OCI-LY7 (cell line): ENCODE measurements at regions not wholly inside any gene's neighbourhood (a gene's known extent, or its start where the extent isn't known, plus 50 kb on each side); places are given as distances from the start of the nearest gene placed in this dataset.

ENCODE experiments used
- BruUV-seq: library from RNA; stranded (reverse); fragments of 400-500 nt; replicated peaks from 2 replicates; lab custom pipeline; 2021; lab: Mats Ljungman, UMichigan
- CTCF ChIA-PET: fragments of 300-600 bp; sonication (Branson Sonifier 250); formaldehyde crosslinking; loops from one replicate; lab custom pipeline; 2022; ENCODE audit warnings: antibody characterized with exemption; ENCODE audit not compliant: unreplicated experiment; lab: Charles Lee
- POLR2A ChIA-PET: fragments of 300-600 bp; sonication (Branson Sonifier 250); formaldehyde crosslinking; loops from one replicate; lab custom pipeline; 2022; ENCODE audit warnings: antibody characterized with exemption; lab: Charles Lee
- DNase-seq: peaks from one replicate; pipeline ENCODE4 v3.0.0-alpha.2; 2015; ENCODE audit warnings: low spot score
- H2AFZ ChIP-seq: fragments of 200-600 bp; sonication (generic), shearing (Covaris generic); 2 replicates; pipeline ENCODE4 v1.6.1; 2014; ENCODE audit warnings: mild to moderate bottlenecking, antibody characterized with exemption, low read length, moderate library complexity
- H3K27ac ChIP-seq: fragments of 200-600 bp; sonication (generic); 2 replicates; pipeline ENCODE4 v1.5.1; 2014; ENCODE audit warnings: mixed run types, low read depth, mild to moderate bottlenecking, moderate library complexity, low read length, inconsistent platforms; ENCODE audit not compliant: poor library complexity, severe bottlenecking
- H3K36me3 ChIP-seq: fragments of 200-600 bp; sonication (generic); 2 replicates; pipeline ENCODE4 v1.6.1; 2014; ENCODE audit warnings: mild to moderate bottlenecking, antibody characterized with exemption, low read length, moderate library complexity, mixed read lengths; ENCODE audit not compliant: insufficient read depth
- H3K4me1 ChIP-seq: fragments of 200-600 bp; sonication (generic); 2 replicates; pipeline ENCODE4 v1.5.1; 2014; ENCODE audit warnings: mild to moderate bottlenecking, low read length; ENCODE audit not compliant: insufficient read depth, poor library complexity, severe bottlenecking
- H3K4me2 ChIP-seq: fragments of 200-600 bp; sonication (generic); 2 replicates; pipeline ENCODE4 v1.6.1; 2014; ENCODE audit warnings: mild to moderate bottlenecking, low read length
- H3K4me3 ChIP-seq: fragments of 200-600 bp; sonication (generic); 2 replicates; pipeline ENCODE4 v1.5.1; 2014; ENCODE audit warnings: mild to moderate bottlenecking, low read depth, low read length; ENCODE audit not compliant: poor library complexity, severe bottlenecking
- H3K79me2 ChIP-seq: fragments of 200-600 bp; sonication (generic); 2 replicates; pipeline ENCODE4 v1.6.1; 2016; ENCODE audit warnings: low read depth, mild to moderate bottlenecking, low read length, moderate library complexity, mixed read lengths; ENCODE audit not compliant: insufficient read depth
- H3K9me2 ChIP-seq: fragments of 200-600 bp; sonication (generic); 2 replicates; pipeline ENCODE4 v1.6.1; 2016; ENCODE audit warnings: mild to moderate bottlenecking, low read length, mixed read lengths; ENCODE audit not compliant: insufficient read depth
- H3K9me3 ChIP-seq: fragments of 200-600 bp; sonication (generic); 2 replicates; pipeline ENCODE4 v1.6.1; 2014; ENCODE audit warnings: mild to moderate bottlenecking, mixed run types, low read length, mixed read lengths
- H4K20me1 ChIP-seq: fragments of 200-600 bp; sonication (generic); 2 replicates; pipeline ENCODE4 v1.6.1; 2014; ENCODE audit warnings: mild to moderate bottlenecking, antibody characterized with exemption, low read length, moderate library complexity, mixed read lengths; ENCODE audit not compliant: insufficient read depth
- CTCF ChIP-seq: fragments of 200-600 bp; sonication (generic); conservative IDR thresholded peaks from 2 replicates; pipeline ENCODE4 v1.5.1; 2014; ENCODE audit warnings: mild to moderate bottlenecking, antibody characterized with exemption, low read length, moderate library complexity, mixed read lengths
- EZH2phosphoT487 ChIP-seq: fragments of 200-600 bp; sonication (generic); IDR thresholded peaks from 2 replicates; pipeline ENCODE4 v1.6.1; 2018; ENCODE audit warnings: low read depth, borderline replicate concordance, mild to moderate bottlenecking, mixed run types, antibody characterized with exemption, low read length, moderate library complexity, mixed read lengths
- intact Hi-C: fragments of 100-400 bp; cut with micrococcal nuclease; formaldehyde crosslinking; loops from one replicate; pipeline ENCODE4 v1.10.0; 2022; ENCODE audit not compliant: unreplicated experiment

GRCh38 chr9:115267790-115268189, 149.8 kb upstream of the TNC start:
- ChIA-PET POLR2A (no interaction called here), CTCF (no interaction called here)
- intact Hi-C loops = no loop called here
- BruUV-seq = no TSS peak
- Histone ChIP-seq H4K20me1 (no peaks in the 10 kb centered on the region), H3K9me2 (no peaks in the 10 kb centered on the region), H3K4me2 (no peak overlapping the region), H3K4me1 (no peaks in the 10 kb centered on the region), H3K27ac (no peak overlapping the region), H3K4me3 (no peak overlapping the region), H2AFZ (no peak overlapping the region), H3K79me2 (no peaks in the 10 kb centered on the region), H3K36me3 (no peaks in the 10 kb centered on the region), H3K9me3 (no peaks in the 10 kb centered on the region)
- no peak for TF ChIP-seq EZH2phosphoT487
- TF ChIP-seq CTCF = no peak
- no peak for DNase-seq

DNA sequence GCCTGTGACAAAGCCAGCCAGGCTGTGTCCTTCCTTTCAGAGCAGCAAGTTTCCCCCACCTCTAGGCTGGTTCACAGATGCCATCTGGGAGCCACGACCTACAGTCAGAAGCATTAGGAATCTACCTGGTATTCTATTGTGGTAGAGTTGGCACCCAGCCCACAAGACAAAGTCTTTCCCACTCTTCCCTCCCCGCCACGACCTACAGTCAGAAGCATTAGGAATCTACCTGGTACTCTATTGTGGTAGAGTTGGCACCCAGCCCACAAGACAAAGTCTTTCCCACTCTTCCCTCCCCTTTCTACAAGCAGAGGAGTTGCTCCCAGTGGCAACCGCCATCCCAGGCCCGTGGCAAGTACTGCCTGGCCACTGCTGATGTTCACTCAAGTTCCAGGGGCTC, 157.8 kb upstream of the TNC start:
- POLR2A ChIA-PET = interaction anchor here (0.6 kb wide), 1 partner anchor 597 kb away, joined by 3 read pairs; no protein-coding TSS in a partner anchor
- CTCF ChIA-PET = no interaction called here
- BruUV-seq = no TSS peak

DNA sequence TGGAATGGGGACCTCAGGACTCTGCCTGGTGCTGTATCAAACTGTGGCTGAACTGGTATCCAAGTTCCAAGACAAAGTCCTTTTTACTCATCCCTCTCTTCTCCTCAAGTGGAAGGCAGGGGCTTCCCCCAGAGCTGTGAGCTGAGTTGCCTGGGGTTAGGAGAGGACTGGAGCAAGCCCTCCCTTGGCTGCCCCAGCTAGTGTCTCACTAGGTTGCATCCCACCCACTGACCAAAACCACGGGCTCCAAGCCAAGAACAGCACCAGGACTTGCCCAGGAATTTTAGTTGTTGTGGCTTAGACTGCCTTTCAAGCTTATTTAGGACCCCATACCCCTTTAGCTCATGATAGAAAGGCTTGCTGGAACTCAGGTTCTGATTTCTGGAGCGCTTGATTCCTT, 158.7 kb upstream of the TNC start:
- Histone ChIP-seq H3K36me3 (no peaks in the 10 kb centered on the region), H3K4me3 (no peak overlapping the region), H3K27ac (no peak overlapping the region), H3K4me1 (no peaks in the 10 kb centered on the region), H3K9me3 (no peaks in the 10 kb centered on the region), H3K9me2 (no peaks in the 10 kb centered on the region), H2AFZ (no peak overlapping the region), H4K20me1 (no peaks in the 10 kb centered on the region), H3K4me2 (no peak overlapping the region), H3K79me2 (no peaks in the 10 kb centered on the region)
- DNase-seq = no peak
- no peak for TF ChIP-seq EZH2phosphoT487
- no peak for TF ChIP-seq CTCF
- BruUV-seq = no TSS peak
- POLR2A ChIA-PET = no interaction called here
- CTCF ChIA-PET = no interaction called here
- intact Hi-C loops = no loop called here

More for the DNA sequence above, 157.8 kb upstream of the TNC start:
- no peak overlapping the region for H3K27ac ChIP-seq
- H3K9me3 ChIP-seq = no peaks in the 10 kb centered on the region
- H3K79me2 ChIP-seq = no peaks in the 10 kb centered on the region
- H3K4me1 ChIP-seq = no peaks in the 10 kb centered on the region
- no peak for DNase-seq
- H3K9me2 ChIP-seq = no peaks in the 10 kb centered on the region
- TF ChIP-seq CTCF (no peak), EZH2phosphoT487 (no peak)
- no peaks in the 10 kb centered on the region for H3K36me3 ChIP-seq
- H2AFZ ChIP-seq = no peak overlapping the region
- no peak overlapping the region for H3K4me3 ChIP-seq
- H3K4me2 ChIP-seq = no peak overlapping the region
- no peaks in the 10 kb centered on the region for H4K20me1 ChIP-seq
- intact Hi-C loops = no loop called here
